GM19372 (cell line): ENCODE measurements at regions not wholly inside any gene's neighbourhood (a gene's known extent, or its start where the extent isn't known, plus 50 kb on each side); places are given as distances from the start of the nearest gene placed in this dataset.

Experiments
- ATAC-seq: cut with Tn5 transposase; IDR thresholded peaks from one replicate; pipeline ENCODE4 v1.9.1; 2021; ENCODE audit warnings: mild to moderate bottlenecking, low read depth, moderate library complexity; ENCODE audit not compliant: unreplicated experiment

DNA sequence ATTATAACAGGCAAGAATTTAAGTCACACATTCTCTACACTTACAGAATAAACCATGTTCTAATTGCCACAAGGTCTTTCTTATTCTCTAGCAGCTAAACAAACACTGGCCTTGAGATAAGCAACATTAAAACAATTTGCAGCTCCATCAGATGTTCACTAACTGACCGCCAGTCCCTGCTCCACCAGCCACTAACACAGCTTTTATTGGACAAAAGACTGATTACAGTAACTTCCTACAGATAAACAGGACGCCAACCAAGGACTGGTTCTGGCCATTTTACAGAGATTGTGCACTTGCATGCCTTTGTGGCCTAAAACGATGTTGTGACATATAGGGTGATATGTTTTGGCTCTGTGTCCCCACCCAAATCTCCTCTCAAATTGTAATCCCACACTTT lies 388.9 kb upstream of the LRRC4C start:
- ATAC-seq, result no peak

DNA sequence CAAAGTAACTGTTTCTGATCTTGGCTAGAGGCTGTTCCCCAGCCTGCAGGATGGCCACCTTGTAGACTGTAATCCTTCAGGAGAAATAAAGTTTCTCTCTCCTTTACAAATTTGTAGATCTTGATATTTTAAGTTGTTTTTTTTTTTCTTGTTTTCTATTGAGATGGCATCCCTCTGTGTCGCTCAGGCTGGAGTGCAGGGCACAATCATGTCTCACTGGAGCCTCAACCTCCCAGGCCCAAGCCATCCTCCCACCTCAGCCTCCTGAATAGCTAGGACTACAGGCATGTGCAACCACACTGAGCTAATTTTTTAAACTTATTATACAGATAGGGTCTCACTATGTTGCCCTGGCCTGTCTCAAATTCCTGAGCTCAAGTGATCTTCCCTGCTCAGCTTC lies 389.8 kb upstream of the LRRC4C start:
- ATAC-seq, result no peak

DNA sequence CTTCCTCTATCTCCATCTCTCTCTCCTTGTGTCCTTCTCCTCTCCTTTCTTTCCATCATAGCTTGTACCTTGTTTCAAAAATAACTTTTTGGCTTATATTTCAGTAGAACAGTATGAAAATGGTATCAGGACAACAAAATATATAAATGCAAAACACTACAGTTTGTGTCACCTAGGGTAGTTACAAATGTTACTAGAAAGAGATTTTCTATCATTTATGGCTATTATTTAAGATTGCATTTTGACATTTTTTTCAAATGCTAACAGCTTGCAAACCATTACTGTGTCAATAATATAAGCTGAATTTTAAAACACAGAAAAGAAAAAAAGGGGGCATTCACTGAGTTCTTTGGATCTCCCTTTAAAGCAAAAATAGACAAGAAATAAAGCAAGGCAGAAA lies 392.3 kb upstream of the LRRC4C start:
- ATAC-seq, result no peak

DNA sequence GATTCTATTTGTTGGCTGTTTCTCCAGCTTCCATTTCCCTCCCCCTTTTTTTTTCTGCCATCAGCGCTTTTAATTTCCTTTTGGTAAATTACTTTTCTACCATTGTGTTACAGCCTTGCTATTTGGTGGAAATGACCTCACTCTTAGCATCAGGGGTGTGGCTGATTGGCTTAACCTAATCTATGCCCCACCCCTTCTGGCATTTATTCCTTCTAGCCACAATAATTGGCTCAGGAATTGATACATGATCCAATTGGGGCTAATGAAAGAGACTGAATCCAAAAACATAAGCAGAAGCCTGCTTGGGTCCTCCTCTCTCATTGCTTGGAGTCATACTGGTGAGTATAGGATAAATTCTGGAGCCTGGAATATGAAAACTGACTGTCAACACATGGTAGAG lies 402.4 kb upstream of the LRRC4C start:
- ATAC-seq, result no peak

DNA sequence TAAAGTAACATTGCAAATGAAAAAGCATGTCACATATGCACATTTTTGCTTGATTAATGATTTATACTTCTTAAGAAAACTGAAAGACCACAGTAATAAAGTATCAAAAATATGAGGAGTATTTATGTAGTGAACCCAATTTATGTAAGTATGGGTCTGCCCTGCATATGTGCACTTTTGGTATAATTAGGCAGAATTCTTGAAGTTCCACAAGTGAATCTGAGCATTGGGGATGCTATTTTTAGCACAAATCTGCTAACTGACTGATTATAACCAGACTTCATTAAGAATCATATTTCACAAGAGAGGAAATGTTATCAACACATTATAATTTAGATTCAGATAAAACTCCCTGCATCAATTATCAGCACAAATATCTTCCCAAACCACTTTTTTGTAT lies 407.1 kb upstream of the LRRC4C start:
- no peak for ATAC-seq

DNA sequence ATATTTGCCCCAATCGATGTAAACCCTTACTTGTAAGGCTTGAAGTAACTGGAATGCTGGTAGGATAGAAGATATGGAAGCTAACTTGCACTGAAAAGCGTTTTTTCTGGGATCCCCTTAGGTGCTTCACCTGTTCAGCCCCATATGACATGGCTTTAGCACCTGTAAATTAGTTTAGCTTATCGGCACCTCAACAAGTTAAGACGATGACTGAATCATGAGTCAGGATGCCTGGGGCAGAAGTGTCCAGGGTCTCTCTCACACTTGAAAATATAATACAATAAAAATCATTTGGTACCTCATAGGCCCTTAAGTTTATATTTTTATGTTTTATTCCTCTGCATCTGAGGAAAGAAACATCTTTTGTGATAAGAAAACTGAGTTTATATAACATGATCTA lies 409.2 kb upstream of the LRRC4C start:
- no peak for ATAC-seq

DNA sequence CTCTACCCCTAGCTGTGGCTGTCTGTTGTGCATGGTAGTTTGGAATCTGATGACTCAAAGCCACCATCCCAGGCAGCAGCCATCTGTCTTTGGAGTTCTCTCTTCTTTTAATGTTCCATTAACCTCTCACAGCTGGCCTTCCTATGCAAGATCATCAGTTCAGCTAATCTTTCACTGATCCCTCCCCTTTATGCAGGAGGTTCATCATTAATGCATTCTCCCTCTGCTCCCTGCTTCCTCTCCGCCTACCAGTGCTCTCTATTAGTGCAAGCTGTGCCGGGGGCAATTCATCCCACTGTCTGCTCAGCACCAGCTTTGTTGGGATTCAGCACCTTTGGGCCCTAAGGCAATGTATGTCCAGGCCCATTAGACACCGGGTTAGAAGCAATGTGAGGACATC lies 413.0 kb upstream of the LRRC4C start:
- ATAC-seq, result no peak

DNA sequence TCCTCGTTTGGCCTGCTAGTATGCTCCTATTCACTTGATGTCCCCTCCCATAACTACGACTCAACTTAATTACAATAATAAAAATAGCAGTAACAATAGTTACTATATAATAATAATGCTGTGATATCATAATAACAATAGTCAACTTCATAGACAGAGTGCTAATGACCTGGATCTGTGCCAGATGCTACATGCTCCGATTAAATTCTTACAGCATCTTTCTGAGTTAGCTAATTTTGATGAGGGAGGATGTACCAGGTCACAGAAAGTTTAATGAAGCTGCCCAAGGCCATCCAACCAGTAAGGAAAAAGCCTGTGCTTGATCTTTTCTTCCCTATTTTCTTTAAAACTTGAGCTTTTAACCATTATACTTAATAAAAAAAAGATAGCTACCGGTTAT lies 413.4 kb upstream of the LRRC4C start:
- ATAC-seq, result no peak

DNA sequence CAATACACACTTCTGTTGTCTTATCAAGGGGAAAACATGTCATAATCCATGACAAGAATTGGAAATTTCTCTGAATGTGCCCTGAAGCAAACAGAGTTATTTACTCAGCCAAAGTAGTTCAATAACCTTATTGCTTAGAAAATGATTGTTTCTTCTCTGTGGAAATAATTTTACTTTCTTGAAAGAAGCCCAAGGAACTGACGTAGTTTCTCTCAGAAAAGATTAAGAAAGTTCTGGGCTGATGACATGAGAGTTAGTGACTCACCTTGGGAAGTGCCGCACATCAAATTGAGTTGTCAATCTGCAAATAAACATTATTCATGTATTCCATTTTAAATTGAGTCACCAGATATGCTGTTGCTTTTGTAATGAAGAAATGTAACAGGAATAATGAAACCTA lies 418.6 kb upstream of the LRRC4C start:
- no peak for ATAC-seq

DNA sequence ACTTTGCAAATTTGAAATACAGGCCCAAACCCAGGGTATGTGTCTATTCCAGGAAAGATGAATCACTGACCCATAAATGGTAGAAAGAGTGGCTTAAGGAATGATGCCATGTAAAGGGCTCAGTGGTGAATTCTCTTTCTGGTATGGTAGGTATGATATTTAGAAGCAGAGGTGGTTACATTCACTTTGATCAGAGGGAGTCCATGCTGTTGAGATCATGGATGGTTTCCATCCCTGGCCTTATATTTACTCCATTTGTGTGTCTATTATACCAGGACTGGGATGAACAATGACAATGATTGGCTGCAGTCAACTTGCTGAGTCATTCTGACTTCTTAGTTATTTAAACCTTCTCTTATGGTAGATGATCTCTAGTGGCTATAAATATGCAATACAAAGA lies 419.8 kb upstream of the LRRC4C start:
- no peak for ATAC-seq

DNA sequence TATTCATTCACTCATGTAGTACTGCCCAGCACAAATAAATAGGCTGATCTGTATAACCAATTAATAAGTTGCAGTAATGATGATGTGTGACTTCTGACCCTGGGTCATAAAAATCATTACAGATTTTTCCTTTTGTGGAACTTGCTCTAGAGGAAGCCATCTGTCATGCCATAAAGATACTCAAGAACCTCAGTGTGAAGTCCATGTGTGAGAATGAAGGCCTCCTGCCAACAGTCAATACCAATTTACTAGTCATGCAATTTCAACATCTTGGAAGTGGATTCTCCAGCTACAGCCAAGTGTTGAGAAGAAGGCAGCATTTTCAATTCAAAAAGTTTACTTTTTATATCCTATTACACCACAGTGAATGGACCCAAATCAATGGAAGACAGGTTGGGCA lies 435.6 kb upstream of the LRRC4C start:
- no peak for ATAC-seq

DNA sequence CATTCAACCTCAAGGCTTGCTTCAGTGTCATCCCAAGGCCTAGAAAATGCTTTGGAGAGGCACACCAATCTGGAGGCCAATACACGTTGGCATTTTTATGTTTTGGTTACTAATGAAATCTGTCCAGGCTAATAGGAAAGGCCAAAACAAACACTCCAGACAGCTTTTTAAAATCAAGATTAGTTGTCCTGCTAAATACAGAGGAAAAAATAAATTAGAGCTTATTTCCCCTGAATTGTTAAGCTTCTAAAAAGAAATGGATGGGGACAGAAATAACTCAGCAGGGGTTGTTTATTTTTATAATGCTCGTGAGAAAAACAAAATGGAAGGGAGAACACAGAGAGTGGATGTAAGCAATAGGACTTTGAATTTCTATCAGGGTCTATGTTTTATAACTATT lies 438.5 kb upstream of the LRRC4C start:
- no peak for ATAC-seq

DNA sequence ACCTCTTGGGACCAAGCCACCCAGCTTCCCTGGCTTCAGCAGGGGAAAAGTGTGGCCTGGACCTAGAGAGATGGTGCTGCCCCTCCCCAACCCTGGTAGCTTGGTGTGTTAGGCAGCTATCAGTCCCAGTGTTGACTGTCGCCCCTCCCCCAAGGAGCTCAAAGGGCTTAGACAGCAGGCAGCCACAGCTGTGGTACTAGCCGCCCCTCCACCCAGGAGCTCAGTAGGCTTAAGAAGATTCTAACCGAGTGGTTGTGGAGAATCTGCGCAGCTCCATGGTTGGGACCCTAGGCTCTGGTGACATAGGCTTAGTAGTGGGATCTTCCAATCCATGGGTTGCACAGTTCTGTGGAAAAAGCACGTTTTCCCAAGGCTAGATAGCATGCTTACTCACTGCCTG lies 458.4 kb upstream of the LRRC4C start:
- ATAC-seq, result no peak

DNA sequence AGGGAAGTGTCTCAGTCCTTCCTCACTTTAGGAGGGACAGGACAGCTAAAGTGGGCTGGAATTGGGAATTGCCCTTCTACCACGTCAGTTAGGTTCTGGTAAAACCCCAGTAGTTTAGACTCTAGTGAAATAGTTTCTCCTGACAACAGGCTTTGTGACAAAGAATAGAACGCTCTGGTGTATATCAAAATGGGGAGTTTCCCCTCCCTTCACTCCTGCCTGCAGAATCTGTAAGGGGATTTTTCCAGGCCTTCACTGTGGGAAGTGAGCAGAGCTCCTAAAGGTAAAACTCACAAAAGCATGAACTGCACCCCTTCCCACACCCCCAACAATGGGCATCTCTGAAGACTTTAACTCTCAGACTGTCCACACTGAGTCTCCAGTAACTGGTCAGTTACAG lies 460.9 kb upstream of the LRRC4C start:
- ATAC-seq, result no peak

DNA sequence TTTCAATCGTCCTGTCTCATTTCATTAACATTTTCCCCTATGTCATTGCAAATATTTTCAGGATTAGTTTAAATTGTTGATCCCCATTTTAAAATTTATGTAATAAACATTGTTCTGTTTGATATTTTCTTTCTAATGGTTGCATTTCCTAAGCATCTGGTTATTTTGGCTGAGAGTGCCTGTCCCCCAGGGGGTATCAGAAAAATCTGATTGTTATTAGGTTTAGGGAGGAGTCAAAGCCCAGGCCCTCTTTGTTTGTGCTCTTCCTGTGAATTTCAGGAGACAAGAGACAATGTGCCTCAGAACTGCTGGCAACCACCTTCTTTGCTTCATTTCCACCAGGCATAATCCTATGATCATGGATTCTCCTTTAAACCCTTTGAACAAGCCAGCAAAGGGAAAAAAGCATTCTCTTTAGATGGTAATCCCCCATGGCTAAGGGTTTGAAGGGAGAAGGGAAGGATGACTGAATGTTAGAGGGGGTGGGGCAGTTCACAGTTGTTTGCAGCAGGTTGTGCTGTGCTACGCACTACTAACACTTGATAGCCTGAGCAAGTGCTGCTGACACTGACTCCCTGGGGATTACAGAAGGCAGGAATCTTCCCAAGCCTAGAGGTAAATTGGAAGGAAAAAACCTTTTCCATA lies 462.4 kb upstream of the LRRC4C start:
- ATAC-seq, result no peak

DNA sequence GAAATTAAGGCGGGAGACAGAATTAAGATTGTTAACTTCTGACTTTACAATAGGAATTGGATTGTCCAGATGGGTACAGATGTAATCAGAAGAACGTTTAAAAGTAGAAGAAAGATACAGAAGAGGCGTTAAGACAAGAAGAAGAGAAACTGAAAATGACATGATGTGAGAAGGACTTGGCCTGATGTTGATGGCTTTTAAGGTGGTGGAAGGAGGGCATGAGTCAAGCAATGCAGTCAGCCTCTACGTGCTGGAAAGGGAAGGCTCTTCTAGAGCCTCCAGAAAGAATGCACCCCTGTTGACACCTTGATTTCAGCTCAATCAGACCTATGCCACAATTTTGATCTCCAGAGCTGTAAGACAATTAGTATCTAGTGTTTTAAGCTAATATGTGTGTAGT lies 466.9 kb upstream of the LRRC4C start:
- no peak for ATAC-seq

DNA sequence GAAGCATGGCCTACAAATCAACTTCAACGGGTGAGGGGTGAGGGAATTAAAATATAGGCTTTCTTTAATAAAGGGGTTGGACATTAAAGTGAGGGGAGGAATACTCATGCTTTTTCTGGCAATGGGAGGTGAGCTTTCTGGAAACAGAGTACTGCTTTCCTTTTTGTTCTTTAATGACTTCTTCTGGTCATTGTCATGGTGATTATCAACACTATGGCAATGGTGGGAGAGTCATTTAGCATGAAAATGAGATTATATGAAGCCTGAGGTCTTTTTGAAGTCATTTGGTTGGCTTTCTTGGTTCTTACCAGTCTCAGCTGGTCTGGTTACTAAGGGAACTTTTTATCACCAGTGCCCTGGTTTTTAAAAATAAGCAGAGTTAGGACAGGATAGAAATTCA lies 475.8 kb upstream of the LRRC4C start:
- ATAC-seq, result no peak

DNA sequence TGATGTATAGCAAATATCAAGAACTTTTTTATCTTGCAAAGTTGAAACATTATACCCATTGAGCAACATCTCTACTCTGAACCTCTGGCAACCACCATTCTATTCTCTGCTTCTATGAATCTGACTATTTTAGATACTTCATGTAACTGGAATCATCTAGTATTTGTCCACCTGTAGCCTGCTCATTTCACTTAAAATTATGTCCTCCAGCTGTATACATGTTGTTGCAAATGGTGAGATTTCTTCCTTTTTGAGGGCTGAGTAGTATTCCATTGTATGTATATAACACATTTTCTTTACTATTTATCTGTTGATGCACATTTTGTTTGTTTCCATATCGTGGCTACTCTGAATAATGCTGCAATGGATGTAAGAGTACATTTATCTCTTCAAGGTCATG lies 476.3 kb upstream of the LRRC4C start:
- no peak for ATAC-seq

DNA sequence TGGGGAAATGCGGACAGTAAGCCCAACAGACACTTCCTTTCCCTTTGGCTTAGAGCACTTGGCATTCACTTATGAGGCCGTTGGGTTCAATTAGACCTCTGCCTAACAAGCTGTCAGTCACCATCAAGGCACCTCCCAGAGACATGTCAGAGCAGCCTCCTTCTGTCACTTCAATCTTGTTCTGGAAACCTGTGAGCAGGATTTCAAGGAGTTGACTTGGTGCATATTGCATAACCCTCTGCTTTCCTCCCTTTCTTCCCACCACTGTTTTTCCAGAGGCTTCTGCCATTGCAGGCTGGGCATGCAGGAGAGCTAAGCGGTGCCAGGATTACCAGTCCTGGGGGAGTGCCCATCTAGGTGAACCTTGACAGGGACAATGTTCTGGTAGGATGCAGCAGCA lies 484.2 kb upstream of the LRRC4C start:
- no peak for ATAC-seq

DNA sequence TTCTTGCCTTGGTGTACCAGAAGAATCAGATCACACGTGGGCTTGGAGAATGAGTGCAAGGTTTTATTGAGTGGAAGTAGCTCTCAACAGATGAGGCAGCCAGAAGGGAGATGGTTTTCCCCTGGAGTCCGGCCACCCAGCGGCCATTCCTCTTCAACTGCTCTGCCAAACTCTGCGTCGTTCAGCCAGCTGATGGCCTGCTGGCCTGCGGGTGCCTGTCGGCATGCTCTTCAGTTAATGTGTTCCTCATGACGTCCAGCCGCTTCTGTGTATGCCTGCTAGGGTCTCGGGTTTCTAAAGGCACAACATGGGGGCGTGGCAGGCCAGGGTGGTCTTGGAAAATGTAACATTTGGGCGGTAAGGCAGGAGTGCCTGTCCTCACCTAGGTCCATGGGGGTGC lies 487.9 kb upstream of the LRRC4C start:
- ATAC-seq, result no peak

DNA sequence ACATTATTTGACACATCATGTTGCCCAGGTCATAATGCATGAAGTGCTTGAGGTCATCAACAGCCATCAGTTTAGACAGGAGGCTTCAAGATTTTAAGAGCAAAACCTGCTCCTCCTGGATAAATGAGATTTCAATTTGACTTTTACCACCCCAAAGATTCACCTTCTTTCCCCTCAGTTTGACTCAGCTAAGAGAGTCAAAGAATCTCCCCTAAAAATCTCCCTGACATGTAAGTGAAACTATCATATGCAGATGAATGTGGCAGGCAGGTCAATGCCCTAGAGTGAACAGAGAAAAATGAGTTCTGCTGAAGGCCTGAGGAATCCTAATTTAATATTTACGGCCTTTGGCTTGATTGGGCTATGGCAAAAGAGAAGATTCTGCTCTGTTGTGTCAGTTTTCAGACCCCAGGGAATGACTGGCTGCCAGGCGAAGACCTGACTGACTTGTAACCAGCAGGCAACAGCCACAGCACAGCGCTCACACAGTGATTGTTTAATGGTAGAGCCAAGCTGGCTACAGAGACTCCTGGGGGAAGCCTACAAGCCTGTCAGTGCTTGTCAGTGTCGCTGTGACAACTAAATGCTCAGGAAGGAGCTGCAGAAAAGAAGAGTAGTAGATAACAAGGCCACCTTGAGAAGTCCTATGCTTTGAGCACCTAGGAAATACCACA lies 491.2 kb upstream of the LRRC4C start:
- ATAC-seq, result no peak

DNA sequence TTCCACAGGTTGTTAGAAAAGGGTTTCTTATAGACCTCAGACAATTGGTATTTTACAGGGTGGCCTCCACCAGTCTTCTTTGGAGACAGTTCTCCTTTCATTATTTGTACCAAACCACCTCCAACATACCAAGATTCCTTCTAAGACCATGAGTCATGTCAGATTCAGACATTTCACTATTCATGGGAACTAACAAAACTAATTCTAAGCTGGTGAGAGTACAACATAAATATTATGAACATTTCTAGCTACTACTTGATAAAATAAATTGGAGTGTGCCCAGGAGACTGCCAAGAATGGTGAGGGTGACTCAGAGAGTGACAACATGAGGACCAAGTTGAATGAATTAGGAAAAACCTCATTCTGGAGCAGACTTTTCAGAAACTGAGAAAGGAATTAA lies 494.6 kb upstream of the LRRC4C start:
- no peak for ATAC-seq

DNA sequence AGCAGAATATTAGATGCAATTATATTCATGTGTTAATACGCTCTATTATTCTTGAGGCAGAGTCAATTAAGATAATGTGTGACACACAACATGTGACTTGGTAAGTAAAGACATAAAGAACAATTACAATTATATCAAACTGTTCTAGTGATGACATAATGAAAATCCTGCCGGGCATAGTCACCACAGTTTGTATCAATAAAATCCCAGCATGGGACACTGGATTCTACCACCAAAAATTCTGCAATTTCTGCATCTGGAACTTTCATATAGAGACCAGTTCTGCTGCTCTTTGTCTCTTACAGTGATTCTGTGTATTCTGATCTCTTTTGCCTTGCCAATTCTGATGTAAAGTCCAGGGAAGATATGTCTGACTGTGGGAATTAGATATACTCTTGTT lies 495.6 kb upstream of the LRRC4C start:
- no peak for ATAC-seq
